IMR-90 (cell line): ENCODE measurements at regions not wholly inside any gene's neighbourhood (a gene's known extent, or its start where the extent isn't known, plus 50 kb on each side); places are given as distances from the start of the nearest gene placed in this dataset.

Source experiments
- ATAC-seq: fragments of 200-7000 bp; cut with Tn5 transposase; 2 replicates; pipeline ENCODE4 v1.9.1; 2020; ENCODE audit warnings: low read depth, mild to moderate bottlenecking, moderate library complexity
- BruUV-seq: library from RNA; stranded (reverse); fragments of 400-500 nt; replicated peaks from 2 replicates; lab custom pipeline; 2021; lab: Mats Ljungman, UMichigan
- CTCF ChIA-PET: fragments of 300-600 bp; formaldehyde crosslinking; extraction: SDS; loops from one replicate; lab custom pipeline; 2021; ENCODE audit warnings: antibody characterized with exemption; lab: Yijun Ruan, JAX
- POLR2A ChIA-PET: fragments of 300-600 bp; sonication (Branson Sonifier 250); formaldehyde crosslinking; loops from one replicate; lab custom pipeline; 2022; ENCODE audit warnings: antibody characterized with exemption; ENCODE audit not compliant: unreplicated experiment; lab: Charles Lee
- DNase-seq: peaks from one replicate; pipeline ENCODE4 v3.0.0; 2013
- H2AFZ ChIP-seq: replicated peaks from 2 replicates; pipeline ENCODE3; 2013; ENCODE audit warnings: low read length, mild to moderate bottlenecking; ENCODE audit not compliant: poor library complexity
- H2AK5ac ChIP-seq: 2 replicates; pipeline ENCODE4 v1.6.1; 2013; ENCODE audit warnings: low read depth, low read length, inconsistent platforms
- H2AK9ac ChIP-seq: replicated peaks from 2 replicates; pipeline ENCODE3; 2013; ENCODE audit warnings: mild to moderate bottlenecking, low read depth, low read length, moderate library complexity; ENCODE audit not compliant: poor library complexity
- H2BK120ac ChIP-seq: 2 replicates; pipeline ENCODE4 v1.6.1; 2013; ENCODE audit warnings: low read depth, low read length, inconsistent platforms
- H2BK15ac ChIP-seq: 3 replicates; pipeline ENCODE4 v1.6.1; 2013; ENCODE audit warnings: low read depth, low read length, inconsistent platforms
- H2BK20ac ChIP-seq: 2 replicates; pipeline ENCODE4 v1.6.1; 2013; ENCODE audit warnings: low read depth, mild to moderate bottlenecking, inconsistent platforms, low read length, moderate library complexity
- H2BK5ac ChIP-seq: 2 replicates; pipeline ENCODE4 v1.6.1; 2013; ENCODE audit warnings: mild to moderate bottlenecking, low read depth, low read length, inconsistent platforms; ENCODE audit not compliant: poor library complexity, severe bottlenecking
- H3K14ac ChIP-seq: replicated peaks from 2 replicates; pipeline ENCODE4 v1.6.1; 2013; ENCODE audit warnings: low read depth, low read length, inconsistent platforms
- H3K18ac ChIP-seq: 2 replicates; pipeline ENCODE4 v1.6.1; 2013; ENCODE audit warnings: low read depth, low read length, control low read depth
- H3K23ac ChIP-seq: 2 replicates; pipeline ENCODE4 v1.6.1; 2013; ENCODE audit warnings: low read depth, low read length, inconsistent platforms
- H3K27ac ChIP-seq: 2 replicates; pipeline ENCODE4 v1.5.1; 2013; ENCODE audit warnings: mild to moderate bottlenecking, control low read depth, low read length; ENCODE audit not compliant: insufficient read depth
- H3K27me3 ChIP-seq: 2 replicates; pipeline ENCODE4 v1.6.1; 2013; ENCODE audit warnings: low read length; ENCODE audit not compliant: control insufficient read depth, insufficient read depth
- H3K36me3 ChIP-seq: 2 replicates; pipeline ENCODE4 v1.6.1; 2013; ENCODE audit warnings: low read length, mixed read lengths; ENCODE audit not compliant: control insufficient read depth, insufficient read depth
- H3K4ac ChIP-seq: 2 replicates; pipeline ENCODE4 v1.6.1; 2013; ENCODE audit warnings: low read depth, low read length, inconsistent platforms
- H3K4me1 ChIP-seq: 2 replicates; pipeline ENCODE4 v1.6.1; 2013; ENCODE audit warnings: low read length, mixed read lengths; ENCODE audit not compliant: control insufficient read depth, insufficient read depth
- H3K4me2 ChIP-seq: 2 replicates; pipeline ENCODE4 v1.6.1; 2013; ENCODE audit warnings: low read depth, mild to moderate bottlenecking, control low read depth, low read length, moderate library complexity
- H3K4me3 ChIP-seq: 2 replicates; pipeline ENCODE4 v1.5.1; 2013; ENCODE audit warnings: low read depth, mild to moderate bottlenecking, control low read depth, low read length, moderate library complexity; ENCODE audit not compliant: insufficient read depth
- H3K56ac ChIP-seq: 2 replicates; pipeline ENCODE4 v1.6.1; 2013; ENCODE audit warnings: low read length, inconsistent platforms; ENCODE audit not compliant: insufficient read depth; ENCODE audit errors: extremely low read depth
- H3K79me1 ChIP-seq, 2 experiments: 2 replicates each; pipeline ENCODE4 v1.6.1; 2013; ENCODE audit warnings: low read length in 2 of 2, inconsistent platforms in 1 of 2, low read depth in 1 of 2
- H3K9ac ChIP-seq: 2 replicates; pipeline ENCODE4 v1.6.1; 2013; ENCODE audit warnings: low read depth, low read length, control low read depth
- H3K9me1 ChIP-seq: 2 replicates; pipeline ENCODE4 v1.6.1; 2013; ENCODE audit warnings: low read length, inconsistent platforms; ENCODE audit not compliant: insufficient read depth
- H3K9me3 ChIP-seq: 2 replicates; pipeline ENCODE4 v1.6.1; 2013; ENCODE audit warnings: low read length; ENCODE audit not compliant: control insufficient read depth, insufficient read depth
- H4K20me1 ChIP-seq: 2 replicates; pipeline ENCODE4 v1.6.1; 2013; ENCODE audit warnings: low read length, inconsistent platforms; ENCODE audit not compliant: insufficient read depth
- H4K5ac ChIP-seq: 2 replicates; pipeline ENCODE4 v1.6.1; 2013; ENCODE audit warnings: mild to moderate bottlenecking, low read depth, low read length, control low read depth
- H4K8ac ChIP-seq, 2 experiments: 2 replicates each; pipeline ENCODE4 v1.6.1; 2013; ENCODE audit warnings: low read depth in 2 of 2, low read length in 2 of 2, control low read depth in 1 of 2, inconsistent platforms in 1 of 2
- H4K91ac ChIP-seq: 2 replicates; pipeline ENCODE4 v1.6.1; 2013; ENCODE audit warnings: low read depth, low read length, inconsistent platforms; ENCODE audit not compliant: insufficient read depth
- FOS ChIP-seq: fragments of 150-350 bp; IDR thresholded peaks from 2 replicates; pipeline ENCODE4 v1.6.1; 2016; ENCODE audit warnings: low read depth, low read length
- MXI1 ChIP-seq: IDR thresholded peaks from 2 replicates; pipeline ENCODE4 v1.6.1; 2012; ENCODE audit warnings: low read depth, mild to moderate bottlenecking, low read length, moderate library complexity, borderline replicate concordance
- RFX5 ChIP-seq: IDR thresholded peaks from 2 replicates; pipeline ENCODE4 v1.8.0; 2012; ENCODE audit warnings: low read depth, mild to moderate bottlenecking, low read length, moderate library complexity
- SMC3 ChIP-seq: fragments of 150-350 bp; IDR thresholded peaks from 2 replicates; pipeline ENCODE4 v1.6.1; 2016; ENCODE audit warnings: low read depth, mild to moderate bottlenecking, antibody characterized with exemption, low read length, moderate library complexity
- WGBS, 2 experiments: methylation state at CpG; one replicate each; pipeline versions ENCODE4 v1.1.5 to v1.1.7; 2013; ENCODE audit warnings: missing lambda C conversion rate in 2 of 2; ENCODE audit not compliant: insufficient read length in 1 of 2; ENCODE audit errors: extremely low coverage in 2 of 2; 5-methylcytosine and 5-hydroxymethylcytosine counted together
- dilution Hi-C: fragments of 300-500 bp; cut with HindIII; formaldehyde crosslinking; loops from one replicate; pipeline ENCODE4 v1.14.3; 2018; ENCODE audit warnings: low sequenced_read_pairs; ENCODE audit not compliant: unreplicated experiment
- in situ Hi-C: fragments of 300-500 bp; cut with MboI; formaldehyde crosslinking; loops from 3 replicates; pipeline ENCODE4 v1.14.3; 2019; ENCODE audit warnings: low sequenced_read_pairs, inconsistent platforms, mixed read lengths
- intact Hi-C: fragments of 100-400 bp; cut with micrococcal nuclease; formaldehyde crosslinking; loops from 2 replicates; pipeline ENCODE4 v1.10.0; 2022

GRCh38 chr4:25538430-25538829, 117.2 kb upstream of the SLC34A2 start:
- no peak overlapping the region for H4K5ac ChIP-seq
- H3K79me1 ChIP-seq, result no peaks in the 10 kb centered on the region
- no peak overlapping the region for H2AK5ac ChIP-seq
- H2BK15ac ChIP-seq, result no peak overlapping the region
- no peak for TF ChIP-seq SMC3
- no peak for TF ChIP-seq RFX5
- no peak for TF ChIP-seq FOS
- TF ChIP-seq MXI1, result no peak
- H4K91ac ChIP-seq, result no peak overlapping the region
- CTCF ChIA-PET, result no interaction called here
- H3K18ac ChIP-seq, result no peak overlapping the region
- H3K4me3 ChIP-seq, result no peak overlapping the region
- H3K36me3 ChIP-seq, result no peaks in the 10 kb centered on the region
- DNase-seq, result no peak
- intact Hi-C loops (no loop called here), dilution Hi-C loops (no loop called here), in situ Hi-C loops (no loop called here)
- no peak overlapping the region for H3K23ac ChIP-seq
- POLR2A ChIA-PET, result no interaction called here
- no peak overlapping the region for H2BK5ac ChIP-seq
- no peak overlapping the region for H3K14ac ChIP-seq
- no peak overlapping the region for H2AFZ ChIP-seq
- H3K4me1 ChIP-seq, result no peaks in the 10 kb centered on the region
- H4K20me1 ChIP-seq, result no peaks in the 10 kb centered on the region
- H4K8ac ChIP-seq, result no peak overlapping the region
- H3K4me2 ChIP-seq, result no peak overlapping the region
- H2AK9ac ChIP-seq, result no peak overlapping the region
- no peaks in the 10 kb centered on the region for H3K9me1 ChIP-seq
- H3K56ac ChIP-seq, result no peak overlapping the region
- WGBS, 2 experiments, result 80% methylated on average over 3 of the region's 4 CpGs; no CpG with 5 or more reads in 1 of the 2 experiments
- no peak overlapping the region for H3K4ac ChIP-seq
- H2BK120ac ChIP-seq, result no peak overlapping the region
- H2BK20ac ChIP-seq, result no peak overlapping the region
- H3K9me3 ChIP-seq, result no peaks in the 10 kb centered on the region
- ATAC-seq, result no peak
- H3K9ac ChIP-seq, result no peak overlapping the region
- no TSS peak for BruUV-seq
- H3K27me3 ChIP-seq, result no peaks in the 10 kb centered on the region
- no peak overlapping the region for H3K27ac ChIP-seq
